ENCODE measurements at regions not wholly inside any gene's neighbourhood (a gene's known extent, or its start where the extent isn't known, plus 50 kb on each side); places are given as distances from the start of the nearest gene placed in this dataset.

- DNase-seq (ENCODE audit: low read depth in 1 of 2, low spot score in 2 of 2): no peak
- H3K9me3 ChIP-seq (replicated peaks): no peaks in the 10 kb centered on the region
- H3K4me1 ChIP-seq (replicated peaks): no peaks in the 10 kb centered on the region
- no peaks in the 10 kb centered on the region for H3K36me3 ChIP-seq
- H3K27me3 ChIP-seq (replicated peaks): peaks cover 95% of the 10 kb centered on the region
- no peak overlapping the region for H3K27ac ChIP-seq
- no peak overlapping the region for H3K4me3 ChIP-seq
Measured at GRCh38 chr13:111533900-111534683, 213.7 kb downstream of the TEX29 start.

GRCh38 chr13:111534751-111535522 is 214.5 kb downstream of the TEX29 start:
- Histone ChIP-seq H3K27ac (no peak overlapping the region), H3K4me3 (no peak overlapping the region), H3K27me3 (replicated peaks) (peaks cover 97% of the 10 kb centered on the region), H3K9me3 (replicated peaks) (no peaks in the 10 kb centered on the region), H3K36me3 (no peaks in the 10 kb centered on the region), H3K4me1 (replicated peaks) (no peaks in the 10 kb centered on the region)
- peak in 1 of 2 experiments; percentile 45 for DNase-seq (ENCODE audit: low read depth in 1 of 2, low spot score in 2 of 2)

GRCh38 chr13:111535523-111535811 is 215.0 kb downstream of the TEX29 start:
- no peak overlapping the region for H3K27ac ChIP-seq
- no peaks in the 10 kb centered on the region for H3K9me3 ChIP-seq (replicated peaks)
- H3K4me3 ChIP-seq: no peak overlapping the region
- H3K27me3 ChIP-seq (replicated peaks): peaks cover 97% of the 10 kb centered on the region
- H3K36me3 ChIP-seq: no peaks in the 10 kb centered on the region
- DNase-seq (ENCODE audit: low read depth in 1 of 2, low spot score in 2 of 2): no peak
- H3K4me1 ChIP-seq (replicated peaks): no peaks in the 10 kb centered on the region

GRCh38 chr13:111536075-111536642 is 215.7 kb downstream of the TEX29 start:
- Histone ChIP-seq H3K4me3 (no peak overlapping the region), H3K36me3 (no peaks in the 10 kb centered on the region), H3K4me1 (replicated peaks) (no peaks in the 10 kb centered on the region), H3K27ac (no peak overlapping the region), H3K27me3 (replicated peaks) (peaks cover 97% of the 10 kb centered on the region), H3K9me3 (replicated peaks) (no peaks in the 10 kb centered on the region)
- DNase-seq (ENCODE audit: low read depth in 1 of 2, low spot score in 2 of 2): no peak

- DNase-seq (ENCODE audit: low read depth in 1 of 2, low spot score in 2 of 2): peak in 1 of 2 experiments; percentile 41
- no peak overlapping the region for H3K27ac ChIP-seq
- H3K9me3 ChIP-seq (replicated peaks): no peaks in the 10 kb centered on the region; the same call in 1 of the 2 replicates
Measured at GRCh38 chr13:111537115-111537728, 216.8 kb downstream of the TEX29 start.

GRCh38 chr13:111537843-111538499 is 217.5 kb downstream of the TEX29 start:
- no peaks in the 10 kb centered on the region; the same call in 1 of the 2 replicates for H3K9me3 ChIP-seq (replicated peaks)
- H3K27ac ChIP-seq: no peak overlapping the region
- H3K36me3 ChIP-seq: no peaks in the 10 kb centered on the region
- H3K4me1 ChIP-seq (replicated peaks): no peaks in the 10 kb centered on the region
- peak in 1 of 2 experiments; percentile 39 for DNase-seq (ENCODE audit: low read depth in 1 of 2, low spot score in 2 of 2)
- no peak overlapping the region for H3K4me3 ChIP-seq
- H3K27me3 ChIP-seq (replicated peaks): peaks cover 97% of the 10 kb centered on the region

More at GRCh38 chr13:111537115-111537728, 216.8 kb downstream of the TEX29 start:
- H3K27me3 ChIP-seq (replicated peaks): peaks cover 97% of the 10 kb centered on the region
- no peak overlapping the region for H3K4me3 ChIP-seq
- no peaks in the 10 kb centered on the region for H3K36me3 ChIP-seq
- H3K4me1 ChIP-seq (replicated peaks): no peaks in the 10 kb centered on the region

- H3K27me3 ChIP-seq (replicated peaks): peaks cover 92% of the 10 kb centered on the region
- peak in 1 of 2 experiments; percentile 46 for DNase-seq (ENCODE audit: low read depth in 1 of 2, low spot score in 2 of 2)
- no peak overlapping the region for H3K27ac ChIP-seq
- no peaks in the 10 kb centered on the region for H3K4me1 ChIP-seq (replicated peaks)
- H3K9me3 ChIP-seq (replicated peaks): peaks cover 3% of the 10 kb centered on the region; the same call in 1 of the 2 replicates
- no peak overlapping the region for H3K4me3 ChIP-seq
- no peaks in the 10 kb centered on the region for H3K36me3 ChIP-seq
Measured at GRCh38 chr13:111539252-111539651, 218.8 kb downstream of the TEX29 start.

GRCh38 chr13:111539791-111540446 is 219.5 kb downstream of the TEX29 start:
- H3K36me3 ChIP-seq: no peaks in the 10 kb centered on the region
- no peak overlapping the region for H3K27ac ChIP-seq
- H3K9me3 ChIP-seq (replicated peaks): peaks cover 3% of the 10 kb centered on the region; the same call in 1 of the 2 replicates

GRCh38 chr13:111540486-111540885 is 220.0 kb downstream of the TEX29 start:
- Histone ChIP-seq H3K9me3 (replicated peaks) (peaks cover 3% of the 10 kb centered on the region; the same call in 1 of the 2 replicates), H3K36me3 (no peaks in the 10 kb centered on the region), H3K27ac (no peak overlapping the region), H3K4me3 (no peak overlapping the region), H3K27me3 (replicated peaks) (peaks cover 79% of the 10 kb centered on the region), H3K4me1 (replicated peaks) (no peaks in the 10 kb centered on the region)
- DNase-seq (ENCODE audit: low read depth in 1 of 2, low spot score in 2 of 2): peak in 1 of 2 experiments; percentile 39

More at GRCh38 chr13:111539791-111540446, 219.5 kb downstream of the TEX29 start:
- H3K4me3 ChIP-seq: no peak overlapping the region
- H3K27me3 ChIP-seq (replicated peaks): peaks cover 85% of the 10 kb centered on the region
- H3K4me1 ChIP-seq (replicated peaks): no peaks in the 10 kb centered on the region
- DNase-seq (ENCODE audit: low read depth in 1 of 2, low spot score in 2 of 2): peak in 1 of 2 experiments; percentile 49

- Histone ChIP-seq H3K4me1 (replicated peaks) (no peaks in the 10 kb centered on the region), H3K27me3 (replicated peaks) (peaks cover 71% of the 10 kb centered on the region), H3K36me3 (no peaks in the 10 kb centered on the region), H3K9me3 (replicated peaks) (peaks cover 3% of the 10 kb centered on the region; the same call in 1 of the 2 replicates), H3K27ac (no peak overlapping the region), H3K4me3 (no peak overlapping the region)
- peak in 1 of 2 experiments; percentile 36 for DNase-seq (ENCODE audit: low read depth in 1 of 2, low spot score in 2 of 2)
Measured at GRCh38 chr13:111541345-111541744, 220.9 kb downstream of the TEX29 start.

- H3K9me3 ChIP-seq (replicated peaks): peaks cover 3% of the 10 kb centered on the region; the same call in 1 of the 2 replicates
- H3K36me3 ChIP-seq: no peaks in the 10 kb centered on the region
Measured at GRCh38 chr13:111541752-111542529, 221.5 kb downstream of the TEX29 start.

More at GRCh38 chr13:111541752-111542529, 221.5 kb downstream of the TEX29 start:
- H3K4me1 ChIP-seq (replicated peaks): no peaks in the 10 kb centered on the region
- H3K27ac ChIP-seq: no peak overlapping the region
- DNase-seq (ENCODE audit: low read depth in 1 of 2, low spot score in 2 of 2): peak in 1 of 2 experiments; percentile 44
- H3K27me3 ChIP-seq (replicated peaks): peaks cover 65% of the 10 kb centered on the region
- no peak overlapping the region for H3K4me3 ChIP-seq
